A549 (cell line): ENCODE measurements at regions not wholly inside any gene's neighbourhood (a gene's known extent, or its start where the extent isn't known, plus 50 kb on each side); places are given as distances from the start of the nearest gene placed in this dataset.

Experiments used
- ATAC-seq, 2 experiments: fragments of 200-7000 bp in 1 of 2; fragments of >200 bp in 1 of 2; cut with Nextera tagmentation in 1 of 2; cut with Tn5 transposase in 1 of 2; 3 replicates each; pipeline versions ENCODE4 v1.8.0 to v1.9.1; 2018 to 2020; ENCODE audit warnings: mild to moderate bottlenecking in 1 of 2, moderate library complexity in 1 of 2
- CTCF ChIA-PET: fragments of 300-600 bp; sonication (Branson Sonifier 250); formaldehyde crosslinking; extraction: SDS; loops from one replicate; lab custom pipeline; 2021; ENCODE audit warnings: antibody characterized with exemption, inconsistent platforms; lab: Yijun Ruan, JAX
- POLR2A ChIA-PET: fragments of 350-600 bp; formaldehyde crosslinking; extraction: SDS; loops from one replicate; lab custom pipeline; 2021; ENCODE audit warnings: antibody characterized with exemption, inconsistent platforms; lab: Yijun Ruan, JAX
- DNase-seq, 2 experiments: peaks; one replicate each; pipeline versions ENCODE4 v3.0.0 to v3.0.0-alpha.2; 2011 to 2016; ENCODE audit warnings: low read depth in 1 of 2, low spot score in 1 of 2
- FAIRE-seq: peaks from 2 replicates; lab custom pipeline; 2011; peaks lifted over from hg19 to GRCh38; lab: Jason Lieb, UNC
- H3K27ac ChIP-seq, 2 experiments: fragments of >200 bp; sonication (Bioruptor Twin); formaldehyde crosslinking; 3 replicates each; pipeline ENCODE4 v1.5.1; 2016 to 2017
- H3K4me1 ChIP-seq: fragments of >200 bp; sonication (Bioruptor Twin); formaldehyde crosslinking; 3 replicates; pipeline ENCODE4 v1.6.1; 2016
- H3K4me2 ChIP-seq: fragments of >200 bp; sonication (Bioruptor Twin); formaldehyde crosslinking; 3 replicates; pipeline ENCODE4 v1.6.1; 2016
- H3K4me3 ChIP-seq: fragments of >200 bp; sonication (Bioruptor Twin); formaldehyde crosslinking; 3 replicates; pipeline ENCODE4 v1.5.1; 2016
- H3K9me3 ChIP-seq: fragments of >200 bp; sonication (Bioruptor Twin); formaldehyde crosslinking; 3 replicates; pipeline ENCODE4 v1.6.1; 2016
- CBX8 ChIP-seq: fragments of 200-600 bp; sonication (generic); IDR thresholded peaks from 2 replicates; pipeline ENCODE4 v1.6.1; 2016
- CHD2 ChIP-seq: fragments of 150-350 bp; IDR thresholded peaks from 2 replicates; pipeline ENCODE4 v1.6.1; 2014; ENCODE audit warnings: low read length; ENCODE audit not compliant: partially characterized antibody
- CHD4 ChIP-seq: fragments of 200-600 bp; sonication (generic); IDR thresholded peaks from 2 replicates; pipeline ENCODE4 v1.6.1; 2016; ENCODE audit warnings: antibody characterized with exemption, mild to moderate bottlenecking, borderline replicate concordance
- EHMT2 ChIP-seq: fragments of 200-600 bp; sonication (generic); IDR thresholded peaks from 2 replicates; pipeline ENCODE4 v1.6.1; 2016; ENCODE audit warnings: antibody characterized with exemption, low read depth, mild to moderate bottlenecking, moderate library complexity
- FOXS1 ChIP-seq: fragments of 250-450 bp; sonication (Bioruptor Pico); IDR thresholded peaks from 2 replicates; pipeline ENCODE4 v1.5.0; 2020; ENCODE audit warnings: mild to moderate bottlenecking, moderate library complexity
- HEYL ChIP-seq: fragments of 250-450 bp; sonication (Bioruptor Pico); IDR thresholded peaks from 2 replicates; pipeline ENCODE4 v1.8.0; 2021; ENCODE audit warnings: mild to moderate bottlenecking, moderate library complexity
- HOXB5 ChIP-seq: fragments of 250-450 bp; sonication (Bioruptor Pico); IDR thresholded peaks from 2 replicates; pipeline ENCODE4 v1.5.0; 2020; ENCODE audit warnings: mild to moderate bottlenecking, moderate library complexity
- KDM1A ChIP-seq: fragments of 200-600 bp; sonication (generic); IDR thresholded peaks from 2 replicates; pipeline ENCODE4 v1.6.1; 2016; ENCODE audit warnings: low read depth, mild to moderate bottlenecking
- MAFK ChIP-seq: fragments of 450-650 bp; IDR thresholded peaks from 2 replicates; pipeline ENCODE4 v1.6.1; 2014; ENCODE audit not compliant: partially characterized antibody
- PHF8 ChIP-seq: fragments of 200-600 bp; sonication (generic); IDR thresholded peaks from 2 replicates; pipeline ENCODE4 v1.6.1; 2016; ENCODE audit warnings: low read depth, mild to moderate bottlenecking, antibody characterized with exemption, moderate library complexity, borderline replicate concordance
- POLR2AphosphoS2 ChIP-seq: conservative IDR thresholded peaks from 2 replicates; pipeline ENCODE4 v1.6.1; 2012; ENCODE audit warnings: low read length, improper control_type of control experiment, inconsistent platforms
- RAD21 ChIP-seq, 2 experiments: fragments of >200 bp in 1 of 2; sonication (Bioruptor Twin) in 1 of 2; formaldehyde crosslinking in 1 of 2; IDR thresholded peaks in 1 of 2; conservative IDR thresholded peaks in 1 of 2; 2 replicates in 1 of 2; 3 replicates in 1 of 2; pipeline ENCODE4 v1.6.1; 2012 to 2018; ENCODE audit warnings: inconsistent platforms in 1 of 2
- RARB ChIP-seq: fragments of 250-450 bp; sonication (Bioruptor Pico); IDR thresholded peaks from 2 replicates; pipeline ENCODE4 v1.8.0; 2021; ENCODE audit warnings: mild to moderate bottlenecking, moderate library complexity
- RCOR1 ChIP-seq: fragments of 150-350 bp; IDR thresholded peaks from 2 replicates; pipeline ENCODE4 v1.6.1; 2014; ENCODE audit warnings: antibody characterized with exemption, low read length, low read depth
- TFCP2L1 ChIP-seq: fragments of 250-450 bp; sonication (Bioruptor Pico); IDR thresholded peaks from 2 replicates; pipeline ENCODE4 v1.5.0; 2021; ENCODE audit warnings: mild to moderate bottlenecking
- TP53 ChIP-seq: fragments of 250-450 bp; sonication (Bioruptor Pico); IDR thresholded peaks from 2 replicates; pipeline ENCODE4 v1.5.0; 2021; ENCODE audit warnings: mild to moderate bottlenecking, moderate library complexity
- ZC3H11A ChIP-seq: fragments of 450-650 bp; IDR thresholded peaks from 2 replicates; pipeline ENCODE4 v1.6.1; 2014; ENCODE audit warnings: antibody characterized with exemption, mild to moderate bottlenecking
- ZSCAN20 ChIP-seq: fragments of 250-450 bp; sonication (Bioruptor Pico); IDR thresholded peaks from 2 replicates; pipeline ENCODE4 v1.8.0; 2022; ENCODE audit warnings: mild to moderate bottlenecking, moderate library complexity
- WGBS: methylation state at CpG from one replicate; pipeline ENCODE4 v1.1.6; 2017; ENCODE audit errors: missing lambda C conversion rate; 5-methylcytosine and 5-hydroxymethylcytosine counted together
- TF ChIP-seq, protein P1 (sequence below): fragments of 150-350 bp; IDR thresholded peaks from 2 replicates; pipeline ENCODE4 v1.6.1; 2014; ENCODE audit warnings: low read depth, mild to moderate bottlenecking, low read length
- TF ChIP-seq, protein P2 (sequence below): fragments of >200 bp; sonication (Bioruptor Twin); formaldehyde crosslinking; IDR thresholded peaks from 3 replicates; pipeline ENCODE4 v1.6.1; 2016
- TF ChIP-seq, protein P3 (sequence below): fragments of 200-600 bp; sonication (generic); IDR thresholded peaks from 2 replicates; pipeline ENCODE4 v1.6.1; 2016; ENCODE audit warnings: antibody characterized with exemption, mild to moderate bottlenecking, moderate library complexity
- TF ChIP-seq, protein P4 (sequence below): fragments of >200 bp; sonication (Bioruptor Twin); formaldehyde crosslinking; IDR thresholded peaks from 2 replicates; pipeline ENCODE4 v1.6.1; 2016
- TF ChIP-seq, protein P5 (sequence below): fragments of 450-650 bp; IDR thresholded peaks from 2 replicates; pipeline ENCODE4 v1.6.1; 2014; ENCODE audit warnings: antibody characterized with exemption
- TF ChIP-seq, protein P6 (sequence below): IDR thresholded peaks from 2 replicates; pipeline ENCODE4 v1.6.1; 2012
- TF ChIP-seq, protein P7 (sequence below): fragments of 250-450 bp; sonication (Bioruptor Pico); IDR thresholded peaks from 2 replicates; pipeline ENCODE4 v1.5.0; 2020; ENCODE audit warnings: low read depth, mild to moderate bottlenecking, moderate library complexity

DNA sequence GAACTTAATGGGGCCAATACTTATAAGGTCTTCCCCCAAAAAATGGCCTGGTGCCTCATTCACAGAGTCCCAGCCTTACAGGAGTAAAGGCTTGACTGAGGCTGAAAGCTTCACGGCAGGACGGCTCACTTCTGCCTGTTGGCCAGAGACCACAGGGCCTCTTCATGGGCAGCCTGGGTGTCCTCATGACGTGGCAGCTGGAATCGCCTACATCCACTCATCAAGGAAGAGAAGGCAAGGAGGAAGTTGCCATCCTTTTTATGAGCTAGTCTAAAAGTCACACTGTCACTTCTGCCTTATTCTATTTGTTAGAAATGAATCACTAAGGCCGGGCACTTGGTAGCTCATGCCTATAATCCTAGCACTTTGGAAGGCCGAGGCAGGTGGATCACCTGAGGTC is 89.3 kb upstream of the DGKG start:
- POLR2A ChIA-PET: no interaction called here
- no peak for FAIRE-seq
- Histone ChIP-seq H3K4me3 (no peak overlapping the region), H3K9me3 (no peaks in the 10 kb centered on the region), H3K27ac (no peak overlapping the region), H3K4me1 (no peaks in the 10 kb centered on the region), H3K4me2 (no peak overlapping the region)
- DNase-seq: no peak
- TF ChIP-seq, protein P1, sequence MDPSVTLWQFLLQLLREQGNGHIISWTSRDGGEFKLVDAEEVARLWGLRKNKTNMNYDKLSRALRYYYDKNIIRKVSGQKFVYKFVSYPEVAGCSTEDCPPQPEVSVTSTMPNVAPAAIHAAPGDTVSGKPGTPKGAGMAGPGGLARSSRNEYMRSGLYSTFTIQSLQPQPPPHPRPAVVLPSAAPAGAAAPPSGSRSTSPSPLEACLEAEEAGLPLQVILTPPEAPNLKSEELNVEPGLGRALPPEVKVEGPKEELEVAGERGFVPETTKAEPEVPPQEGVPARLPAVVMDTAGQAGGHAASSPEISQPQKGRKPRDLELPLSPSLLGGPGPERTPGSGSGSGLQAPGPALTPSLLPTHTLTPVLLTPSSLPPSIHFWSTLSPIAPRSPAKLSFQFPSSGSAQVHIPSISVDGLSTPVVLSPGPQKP: no peak
- TF ChIP-seq, protein P2, sequence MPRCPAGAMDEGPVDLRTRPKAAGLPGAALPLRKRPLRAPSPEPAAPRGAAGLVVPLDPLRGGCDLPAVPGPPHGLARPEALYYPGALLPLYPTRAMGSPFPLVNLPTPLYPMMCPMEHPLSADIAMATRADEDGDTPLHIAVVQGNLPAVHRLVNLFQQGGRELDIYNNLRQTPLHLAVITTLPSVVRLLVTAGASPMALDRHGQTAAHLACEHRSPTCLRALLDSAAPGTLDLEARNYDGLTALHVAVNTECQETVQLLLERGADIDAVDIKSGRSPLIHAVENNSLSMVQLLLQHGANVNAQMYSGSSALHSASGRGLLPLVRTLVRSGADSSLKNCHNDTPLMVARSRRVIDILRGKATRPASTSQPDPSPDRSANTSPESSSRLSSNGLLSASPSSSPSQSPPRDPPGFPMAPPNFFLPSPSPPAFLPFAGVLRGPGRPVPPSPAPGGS: no peak
- no peak for TF ChIP-seq POLR2AphosphoS2
- TF ChIP-seq, protein P3, sequence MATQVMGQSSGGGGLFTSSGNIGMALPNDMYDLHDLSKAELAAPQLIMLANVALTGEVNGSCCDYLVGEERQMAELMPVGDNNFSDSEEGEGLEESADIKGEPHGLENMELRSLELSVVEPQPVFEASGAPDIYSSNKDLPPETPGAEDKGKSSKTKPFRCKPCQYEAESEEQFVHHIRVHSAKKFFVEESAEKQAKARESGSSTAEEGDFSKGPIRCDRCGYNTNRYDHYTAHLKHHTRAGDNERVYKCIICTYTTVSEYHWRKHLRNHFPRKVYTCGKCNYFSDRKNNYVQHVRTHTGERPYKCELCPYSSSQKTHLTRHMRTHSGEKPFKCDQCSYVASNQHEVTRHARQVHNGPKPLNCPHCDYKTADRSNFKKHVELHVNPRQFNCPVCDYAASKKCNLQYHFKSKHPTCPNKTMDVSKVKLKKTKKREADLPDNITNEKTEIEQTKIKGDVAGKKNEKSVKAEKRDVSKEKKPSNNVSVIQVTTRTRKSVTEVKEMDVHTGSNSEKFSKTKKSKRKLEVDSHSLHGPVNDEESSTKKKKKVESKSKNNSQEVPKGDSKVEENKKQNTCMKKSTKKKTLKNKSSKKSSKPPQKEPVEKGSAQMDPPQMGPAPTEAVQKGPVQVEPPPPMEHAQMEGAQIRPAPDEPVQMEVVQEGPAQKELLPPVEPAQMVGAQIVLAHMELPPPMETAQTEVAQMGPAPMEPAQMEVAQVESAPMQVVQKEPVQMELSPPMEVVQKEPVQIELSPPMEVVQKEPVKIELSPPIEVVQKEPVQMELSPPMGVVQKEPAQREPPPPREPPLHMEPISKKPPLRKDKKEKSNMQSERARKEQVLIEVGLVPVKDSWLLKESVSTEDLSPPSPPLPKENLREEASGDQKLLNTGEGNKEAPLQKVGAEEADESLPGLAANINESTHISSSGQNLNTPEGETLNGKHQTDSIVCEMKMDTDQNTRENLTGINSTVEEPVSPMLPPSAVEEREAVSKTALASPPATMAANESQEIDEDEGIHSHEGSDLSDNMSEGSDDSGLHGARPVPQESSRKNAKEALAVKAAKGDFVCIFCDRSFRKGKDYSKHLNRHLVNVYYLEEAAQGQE: no peak
- CTCF ChIA-PET: no interaction called here
- ATAC-seq: no peak
- 77% methylated on average over 6 of the region's 6 CpGs for WGBS

DNA sequence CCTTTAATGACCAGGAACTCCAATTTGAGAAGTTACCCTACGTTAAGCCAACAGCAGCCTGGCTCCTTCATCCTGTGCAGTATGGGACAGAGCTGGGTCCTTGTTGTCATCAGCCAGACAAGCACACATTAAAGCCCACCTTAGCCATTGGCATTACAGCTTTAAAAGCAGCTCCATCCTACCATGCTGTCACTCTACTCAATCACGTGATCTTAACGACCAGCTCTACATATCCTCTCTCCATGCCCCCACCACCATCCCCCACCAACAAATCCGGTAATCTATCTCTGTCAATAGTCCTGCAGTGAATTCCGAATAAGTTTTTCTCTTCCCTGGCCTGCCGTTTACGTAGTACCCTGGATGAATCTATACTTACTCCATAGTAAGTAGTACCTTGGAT is 82.9 kb upstream of the DGKG start:
- DNase-seq (no peak), ATAC-seq (no peak), FAIRE-seq (no peak)
- POLR2A ChIA-PET: no interaction called here
- no peak overlapping the region for H3K4me3 ChIP-seq
- 41% methylated on average over 7 of the region's 7 CpGs for WGBS
- no peaks in the 10 kb centered on the region for H3K9me3 ChIP-seq
- TF ChIP-seq MAFK (no peak), TP53 (no peak), CHD2 (no peak)
- TF ChIP-seq, all 56 proteins: peak for 0
- H3K4me1 ChIP-seq: no peaks in the 10 kb centered on the region
- H3K27ac ChIP-seq: no peak overlapping the region
- CTCF ChIA-PET: no interaction called here
- H3K4me2 ChIP-seq: no peak overlapping the region

DNA sequence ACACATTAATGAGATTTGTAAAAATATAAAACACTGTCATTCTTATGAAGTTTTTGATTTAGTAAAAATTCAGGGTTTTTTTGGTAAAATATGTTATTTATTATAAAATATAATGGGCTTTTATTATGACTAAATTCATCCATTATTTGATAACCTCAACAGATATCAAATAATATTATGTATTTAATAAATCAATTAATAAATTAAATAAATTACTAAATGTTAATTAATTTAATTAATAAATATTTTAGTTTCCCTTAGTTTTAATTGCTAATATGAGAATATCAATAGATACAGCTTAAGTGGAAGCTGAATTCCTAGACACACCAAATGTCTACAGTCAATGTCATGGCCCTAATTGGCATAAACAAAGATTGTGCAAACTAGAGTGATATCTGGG is 82.3 kb upstream of the DGKG start:
- ChIA-PET CTCF (no interaction called here), POLR2A (no interaction called here)
- Histone ChIP-seq H3K4me2 (no peak overlapping the region), H3K9me3 (no peaks in the 10 kb centered on the region), H3K4me1 (no peaks in the 10 kb centered on the region), H3K4me3 (no peak overlapping the region), H3K27ac (no peak overlapping the region)
- FAIRE-seq: no peak
- no peak for DNase-seq
- TF ChIP-seq KDM1A: no peak
- no peak for TF ChIP-seq CHD4
- no peak for TF ChIP-seq HEYL (CRISPR knock-in tag)
- TF ChIP-seq, protein P4, sequence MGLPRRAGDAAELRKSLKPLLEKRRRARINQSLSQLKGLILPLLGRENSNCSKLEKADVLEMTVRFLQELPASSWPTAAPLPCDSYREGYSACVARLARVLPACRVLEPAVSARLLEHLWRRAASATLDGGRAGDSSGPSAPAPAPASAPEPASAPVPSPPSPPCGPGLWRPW: no peak
- no peak for TF ChIP-seq RARB (CRISPR knock-in tag)
- TF ChIP-seq RCOR1: no peak
- TF ChIP-seq, protein P5, sequence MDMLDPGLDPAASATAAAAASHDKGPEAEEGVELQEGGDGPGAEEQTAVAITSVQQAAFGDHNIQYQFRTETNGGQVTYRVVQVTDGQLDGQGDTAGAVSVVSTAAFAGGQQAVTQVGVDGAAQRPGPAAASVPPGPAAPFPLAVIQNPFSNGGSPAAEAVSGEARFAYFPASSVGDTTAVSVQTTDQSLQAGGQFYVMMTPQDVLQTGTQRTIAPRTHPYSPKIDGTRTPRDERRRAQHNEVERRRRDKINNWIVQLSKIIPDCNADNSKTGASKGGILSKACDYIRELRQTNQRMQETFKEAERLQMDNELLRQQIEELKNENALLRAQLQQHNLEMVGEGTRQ: no peak
- TF ChIP-seq ZSCAN20 (CRISPR knock-in tag): no peak
- TF ChIP-seq PHF8: no peak
- no peak for TF ChIP-seq TP53
- TF ChIP-seq CBX8: no peak
- TF ChIP-seq, protein P6, sequence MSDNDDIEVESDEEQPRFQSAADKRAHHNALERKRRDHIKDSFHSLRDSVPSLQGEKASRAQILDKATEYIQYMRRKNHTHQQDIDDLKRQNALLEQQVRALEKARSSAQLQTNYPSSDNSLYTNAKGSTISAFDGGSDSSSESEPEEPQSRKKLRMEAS: no peak
- TF ChIP-seq TFCP2L1 (CRISPR knock-in tag): no peak
- no peak for TF ChIP-seq RAD21 (conservative IDR thresholded peaks at IDR 0.05 in 1 of 2, IDR thresholded peaks at IDR 0.05 in 1 of 2)
- TF ChIP-seq, protein P7, sequence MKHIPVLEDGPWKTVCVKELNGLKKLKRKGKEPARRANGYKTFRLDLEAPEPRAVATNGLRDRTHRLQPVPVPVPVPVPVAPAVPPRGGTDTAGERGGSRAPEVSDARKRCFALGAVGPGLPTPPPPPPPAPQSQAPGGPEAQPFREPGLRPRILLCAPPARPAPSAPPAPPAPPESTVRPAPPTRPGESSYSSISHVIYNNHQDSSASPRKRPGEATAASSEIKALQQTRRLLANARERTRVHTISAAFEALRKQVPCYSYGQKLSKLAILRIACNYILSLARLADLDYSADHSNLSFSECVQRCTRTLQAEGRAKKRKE (CRISPR knock-in tag): no peak
- no peak for TF ChIP-seq EHMT2
- TF ChIP-seq FOXS1 (CRISPR knock-in tag): no peak
- no peak for TF ChIP-seq HOXB5 (CRISPR knock-in tag)
- no peak for TF ChIP-seq ZC3H11A
- ATAC-seq: no peak
